Smooth muscle cell (in vitro differentiated cells): ENCODE measurements at regions not wholly inside any gene's neighbourhood (a gene's known extent, or its start where the extent isn't known, plus 50 kb on each side); places are given as distances from the start of the nearest gene placed in this dataset.

Experiments used
- DNase-seq: peaks from one replicate; lab custom pipeline; 2025; ENCODE audit not compliant: unreplicated experiment; lab: John Stamatoyannopoulos, UW
- H2AFZ ChIP-seq: fragments of 200-600 bp; sonication (generic); 2 replicates; pipeline ENCODE4 v1.6.0; 2016; ENCODE audit warnings: antibody characterized with exemption, low read depth, mild to moderate bottlenecking
- H3F3A ChIP-seq: fragments of 200-600 bp; sonication (generic); 2 replicates; pipeline ENCODE4 v1.6.0; 2017; ENCODE audit warnings: antibody characterized with exemption, low read depth
- H3K27ac ChIP-seq: fragments of 200-600 bp; sonication (generic); 2 replicates; pipeline ENCODE4 v1.5.1; 2016; ENCODE audit warnings: low read depth, mild to moderate bottlenecking
- H3K27me3 ChIP-seq: fragments of 200-600 bp; sonication (generic); 2 replicates; pipeline ENCODE4 v1.6.1; 2016; ENCODE audit warnings: low read depth, mild to moderate bottlenecking
- H3K36me3 ChIP-seq: fragments of 200-600 bp; sonication (generic); 2 replicates; pipeline ENCODE4 v1.5.1; 2016; ENCODE audit warnings: low read depth
- H3K4me1 ChIP-seq: fragments of 200-600 bp; sonication (generic); 2 replicates; pipeline ENCODE4 v1.5.1; 2016; ENCODE audit warnings: low read depth
- H3K4me2 ChIP-seq: fragments of 200-600 bp; sonication (generic); 2 replicates; pipeline ENCODE4 v1.6.0; 2016; ENCODE audit warnings: mild to moderate bottlenecking
- H3K4me3 ChIP-seq: fragments of 200-600 bp; sonication (generic); 2 replicates; pipeline ENCODE4 v1.5.1; 2016; ENCODE audit warnings: mild to moderate bottlenecking
- H3K79me2 ChIP-seq: fragments of 200-600 bp; sonication (generic); 2 replicates; pipeline ENCODE4 v1.6.0; 2016; ENCODE audit warnings: low read depth, mild to moderate bottlenecking
- H3K9ac ChIP-seq: fragments of 200-600 bp; sonication (generic); 2 replicates; pipeline ENCODE4 v1.6.0; 2016; ENCODE audit warnings: low read depth
- H3K9me3 ChIP-seq: fragments of 200-600 bp; sonication (generic); replicated peaks from 2 replicates; pipeline ENCODE4 v1.5.1; 2016; ENCODE audit warnings: low read depth
- H4K20me1 ChIP-seq: fragments of 200-600 bp; sonication (generic); 2 replicates; pipeline ENCODE4 v1.6.0; 2016; ENCODE audit warnings: low read depth
- WGBS: methylation state at CpG from one replicate; pipeline ENCODE4 v1.1.7; 2016; ENCODE audit warnings: low lambda C conversion rate; 5-methylcytosine and 5-hydroxymethylcytosine counted together
- TF ChIP-seq, protein P1 (sequence below): fragments of 200-600 bp; sonication (generic); IDR thresholded peaks from 2 replicates; pipeline ENCODE4 v1.5.1; 2017; ENCODE audit warnings: borderline replicate concordance, mild to moderate bottlenecking, antibody characterized with exemption; ENCODE audit not compliant: insufficient read depth, poor library complexity, severe bottlenecking

DNA sequence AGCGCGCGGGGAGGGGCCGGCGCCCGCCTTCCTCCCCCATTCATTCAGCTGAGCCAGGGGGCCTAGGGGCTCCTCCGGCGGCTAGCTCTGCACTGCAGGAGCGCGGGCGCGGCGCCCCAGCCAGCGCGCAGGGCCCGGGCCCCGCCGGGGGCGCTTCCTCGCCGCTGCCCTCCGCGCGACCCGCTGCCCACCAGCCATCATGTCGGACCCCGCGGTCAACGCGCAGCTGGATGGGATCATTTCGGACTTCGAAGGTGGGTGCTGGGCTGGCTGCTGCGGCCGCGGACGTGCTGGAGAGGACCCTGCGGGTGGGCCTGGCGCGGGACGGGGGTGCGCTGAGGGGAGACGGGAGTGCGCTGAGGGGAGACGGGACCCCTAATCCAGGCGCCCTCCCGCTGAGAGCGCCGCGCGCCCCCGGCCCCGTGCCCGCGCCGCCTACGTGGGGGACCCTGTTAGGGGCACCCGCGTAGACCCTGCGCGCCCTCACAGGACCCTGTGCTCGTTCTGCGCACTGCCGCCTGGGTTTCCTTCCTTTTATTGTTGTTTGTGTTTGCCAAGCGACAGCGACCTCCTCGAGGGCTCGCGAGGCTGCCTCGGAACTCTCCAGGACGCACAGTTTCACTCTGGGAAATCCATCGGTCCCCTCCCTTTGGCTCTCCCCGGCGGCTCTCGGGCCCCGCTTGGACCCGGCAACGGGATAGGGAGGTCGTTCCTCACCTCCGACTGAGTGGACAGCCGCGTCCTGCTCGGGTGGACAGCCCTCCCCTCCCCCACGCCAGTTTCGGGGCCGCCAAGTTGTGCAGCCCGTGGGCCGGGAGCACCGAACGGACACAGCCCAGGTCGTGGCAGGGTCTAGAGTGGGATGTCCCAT is 232.8 kb downstream of the SEC14L1 start:
- peak overlapping the region; percentile 81 for H3K27ac ChIP-seq
- TF ChIP-seq, protein P1, sequence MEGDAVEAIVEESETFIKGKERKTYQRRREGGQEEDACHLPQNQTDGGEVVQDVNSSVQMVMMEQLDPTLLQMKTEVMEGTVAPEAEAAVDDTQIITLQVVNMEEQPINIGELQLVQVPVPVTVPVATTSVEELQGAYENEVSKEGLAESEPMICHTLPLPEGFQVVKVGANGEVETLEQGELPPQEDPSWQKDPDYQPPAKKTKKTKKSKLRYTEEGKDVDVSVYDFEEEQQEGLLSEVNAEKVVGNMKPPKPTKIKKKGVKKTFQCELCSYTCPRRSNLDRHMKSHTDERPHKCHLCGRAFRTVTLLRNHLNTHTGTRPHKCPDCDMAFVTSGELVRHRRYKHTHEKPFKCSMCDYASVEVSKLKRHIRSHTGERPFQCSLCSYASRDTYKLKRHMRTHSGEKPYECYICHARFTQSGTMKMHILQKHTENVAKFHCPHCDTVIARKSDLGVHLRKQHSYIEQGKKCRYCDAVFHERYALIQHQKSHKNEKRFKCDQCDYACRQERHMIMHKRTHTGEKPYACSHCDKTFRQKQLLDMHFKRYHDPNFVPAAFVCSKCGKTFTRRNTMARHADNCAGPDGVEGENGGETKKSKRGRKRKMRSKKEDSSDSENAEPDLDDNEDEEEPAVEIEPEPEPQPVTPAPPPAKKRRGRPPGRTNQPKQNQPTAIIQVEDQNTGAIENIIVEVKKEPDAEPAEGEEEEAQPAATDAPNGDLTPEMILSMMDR, result no peak
- H3K4me2 ChIP-seq, result peak overlapping the region; percentile 87
- no peaks in the 10 kb centered on the region for H3K36me3 ChIP-seq
- 2% methylated on average over 72 of the region's 90 CpGs for WGBS
- no peak overlapping the region for H2AFZ ChIP-seq
- peaks cover 78% of the 10 kb centered on the region for H4K20me1 ChIP-seq
- H3K79me2 ChIP-seq, result peaks cover 83% of the 10 kb centered on the region
- peaks cover 52% of the 10 kb centered on the region for H3K4me1 ChIP-seq
- H3K9me3 ChIP-seq, result no peaks in the 10 kb centered on the region
- H3K4me3 ChIP-seq, result peak overlapping the region; percentile 69
- H3K9ac ChIP-seq, result peak overlapping the region; percentile 80
- no peaks in the 10 kb centered on the region for H3K27me3 ChIP-seq
- peaks cover 4% of the 10 kb centered on the region for H3F3A ChIP-seq
- DNase-seq, result no peak

DNA sequence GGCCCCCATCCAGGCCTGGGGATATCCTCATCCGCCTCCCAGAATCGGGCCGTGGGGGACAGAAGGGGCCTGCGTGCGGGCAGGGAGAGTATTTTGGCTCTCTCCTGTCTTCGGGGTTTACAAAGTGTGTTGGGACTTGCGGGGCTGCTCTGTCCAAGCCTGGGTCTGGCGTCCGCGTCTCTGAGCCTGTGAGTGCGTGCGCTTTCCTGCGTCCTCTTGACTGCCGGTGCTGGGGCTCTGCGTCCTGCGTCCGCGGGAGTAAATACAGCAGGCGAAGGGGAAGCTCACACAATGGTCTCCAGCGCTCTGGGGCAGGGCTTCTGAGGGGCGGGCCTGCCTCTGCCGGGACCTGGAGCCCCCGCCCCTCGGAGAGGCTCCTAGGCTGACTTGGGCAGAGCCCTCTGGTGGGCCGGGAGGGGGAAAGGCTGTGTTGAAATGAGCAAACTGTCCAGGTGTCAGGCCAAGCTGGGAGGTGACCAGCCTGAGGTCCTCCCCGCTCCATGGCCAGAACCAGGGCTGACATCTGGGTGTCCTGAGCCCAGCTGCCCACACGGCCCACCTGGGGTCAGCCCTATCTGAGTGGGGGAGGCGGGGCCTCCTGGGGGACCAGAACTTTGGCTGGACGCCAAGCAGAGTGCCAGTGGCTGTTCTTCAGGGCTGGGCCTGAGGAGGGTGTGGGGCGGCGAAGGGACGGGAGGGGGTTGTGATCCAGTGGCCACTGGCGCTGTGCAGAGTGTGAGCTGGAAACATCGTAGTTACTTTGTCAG is 233.6 kb downstream of the SEC14L1 start:
- TF ChIP-seq, protein P1, result peak; percentile 22
- peak overlapping the region; percentile 81 for H3K27ac ChIP-seq
- no peaks in the 10 kb centered on the region for H3K27me3 ChIP-seq
- peak overlapping the region; percentile 87 for H3K4me2 ChIP-seq
- peaks cover 52% of the 10 kb centered on the region for H3K4me1 ChIP-seq
- H3K79me2 ChIP-seq, result peaks cover 83% of the 10 kb centered on the region
- H3K36me3 ChIP-seq, result no peaks in the 10 kb centered on the region
- H3K9me3 ChIP-seq, result no peaks in the 10 kb centered on the region
- DNase-seq, result peak; percentile 84
- H3F3A ChIP-seq, result peaks cover 4% of the 10 kb centered on the region
- peak overlapping the region; percentile 69 for H3K4me3 ChIP-seq
- no peak overlapping the region for H2AFZ ChIP-seq
- WGBS, result 3% methylated on average over 30 of the region's 34 CpGs
- peak overlapping the region; percentile 80 for H3K9ac ChIP-seq
- peaks cover 83% of the 10 kb centered on the region for H4K20me1 ChIP-seq

DNA sequence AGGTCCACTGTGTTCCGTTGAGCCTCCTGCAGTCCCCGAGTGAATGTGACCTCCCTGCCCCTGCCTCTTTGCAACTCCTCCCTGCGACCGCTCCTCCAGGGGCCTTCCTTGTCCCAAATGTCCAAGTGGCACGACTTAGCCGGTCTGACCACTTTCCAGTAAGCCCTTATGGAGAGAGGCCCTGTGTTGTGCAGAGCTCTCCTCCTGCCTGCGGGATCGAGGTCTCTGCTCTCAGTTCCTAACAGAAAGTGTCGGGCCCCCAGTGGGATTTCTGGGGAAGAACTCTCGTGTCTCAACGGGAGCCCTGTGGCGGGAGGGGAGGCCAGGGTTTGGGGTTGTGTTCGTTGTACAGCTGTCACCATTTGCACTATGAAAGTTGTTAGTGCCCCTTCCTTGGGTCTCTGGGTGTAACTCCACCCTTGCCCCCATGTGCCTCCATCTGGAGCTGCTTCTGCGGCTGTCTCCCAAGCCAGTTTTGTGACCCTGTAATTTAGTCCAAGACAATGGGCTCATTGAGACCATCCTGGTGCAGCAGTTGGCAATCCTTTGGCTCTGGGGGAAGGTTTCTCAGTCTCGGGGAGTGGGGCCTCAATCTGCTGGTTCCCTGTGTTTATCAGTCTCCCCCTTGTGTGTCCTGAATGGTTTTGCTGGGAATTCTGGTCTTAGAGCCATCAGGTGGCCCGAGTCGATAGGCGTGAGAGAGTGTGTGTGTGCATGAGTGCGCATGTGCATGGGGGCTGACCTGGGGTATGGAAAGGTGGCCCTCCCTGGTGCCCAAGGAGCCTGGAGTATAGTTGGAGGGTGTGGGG is 234.5 kb downstream of the SEC14L1 start:
- Histone ChIP-seq H3F3A (peaks cover 4% of the 10 kb centered on the region), H2AFZ (no peak overlapping the region), H4K20me1 (peaks cover 88% of the 10 kb centered on the region), H3K27me3 (no peaks in the 10 kb centered on the region), H3K4me2 (peak overlapping the region; percentile 87), H3K36me3 (no peaks in the 10 kb centered on the region), H3K9ac (no peak overlapping the region), H3K27ac (peak overlapping the region; percentile 81), H3K9me3 (no peaks in the 10 kb centered on the region), H3K4me3 (peak overlapping the region; percentile 69), H3K4me1 (peaks cover 51% of the 10 kb centered on the region), H3K79me2 (peaks cover 82% of the 10 kb centered on the region)
- TF ChIP-seq, protein P1, result no peak
- WGBS, result 43% methylated on average over 19 of the region's 19 CpGs
- no peak for DNase-seq
